Trophoblast cell (in vitro differentiated cells and primary cell): ENCODE measurements at regions not wholly inside any gene's neighbourhood (a gene's known extent, or its start where the extent isn't known, plus 50 kb on each side); places are given as distances from the start of the nearest gene placed in this dataset.

Experiments
- DNase-seq, 2 donors: peaks; one replicate each; pipeline ENCODE4 v3.0.0-alpha.2; 2016
- H2AFZ ChIP-seq: 2 replicates; pipeline ENCODE4 v1.6.1; 2013; ENCODE audit warnings: low read length, moderate library complexity, mild to moderate bottlenecking; ENCODE audit not compliant: insufficient read depth, poor library complexity
- H2AK5ac ChIP-seq: 2 replicates; pipeline ENCODE4 v1.6.1; 2013; ENCODE audit warnings: mild to moderate bottlenecking, low read length
- H2BK120ac ChIP-seq: 2 replicates; pipeline ENCODE4 v1.6.1; 2013; ENCODE audit warnings: low read length, mild to moderate bottlenecking, moderate library complexity; ENCODE audit not compliant: insufficient read depth, poor library complexity
- H2BK12ac ChIP-seq: 2 replicates; pipeline ENCODE4 v1.6.1; 2013; ENCODE audit warnings: mild to moderate bottlenecking, low read length, moderate library complexity
- H2BK5ac ChIP-seq: 2 replicates; pipeline ENCODE4 v1.6.1; 2013; ENCODE audit warnings: low read length, low read depth, moderate library complexity, mild to moderate bottlenecking; ENCODE audit not compliant: poor library complexity
- H3K14ac ChIP-seq: 2 replicates; pipeline ENCODE4 v1.6.1; 2013; ENCODE audit warnings: mild to moderate bottlenecking, low read length
- H3K18ac ChIP-seq: 2 replicates; pipeline ENCODE4 v1.6.1; 2013; ENCODE audit warnings: mild to moderate bottlenecking, low read length
- H3K23ac ChIP-seq: 2 replicates; pipeline ENCODE4 v1.6.1; 2013; ENCODE audit warnings: low read length
- H3K27ac ChIP-seq: 2 replicates; pipeline ENCODE4 v1.5.1; 2013; ENCODE audit warnings: low read depth, mild to moderate bottlenecking, inconsistent platforms, low read length, moderate library complexity
- H3K27me3 ChIP-seq: 2 replicates; pipeline ENCODE4 v1.6.1; 2013; ENCODE audit warnings: inconsistent platforms, mild to moderate bottlenecking, low read length, moderate library complexity; ENCODE audit not compliant: insufficient read depth
- H3K36me3 ChIP-seq, 2 experiments: 1 replicate in 1 of 2; 2 replicates in 1 of 2; pipeline ENCODE4 v1.6.1; 2013; ENCODE audit warnings: low read length in 2 of 2, mild to moderate bottlenecking in 2 of 2, moderate library complexity in 1 of 2; ENCODE audit not compliant: insufficient read depth in 2 of 2, control insufficient read depth in 1 of 2
- H3K4ac ChIP-seq: 2 replicates; pipeline ENCODE4 v1.6.1; 2013; ENCODE audit warnings: low read depth, mild to moderate bottlenecking, low read length, moderate library complexity
- H3K4me1 ChIP-seq, 2 experiments: 1 replicate in 1 of 2; 2 replicates in 1 of 2; pipeline ENCODE4 v1.6.1; 2013; ENCODE audit warnings: low read length in 2 of 2, mild to moderate bottlenecking in 2 of 2, moderate library complexity in 1 of 2; ENCODE audit not compliant: insufficient read depth in 2 of 2, control insufficient read depth in 1 of 2
- H3K4me2 ChIP-seq: 2 replicates; pipeline ENCODE4 v1.6.1; 2013; ENCODE audit warnings: inconsistent platforms, mild to moderate bottlenecking, low read length, moderate library complexity
- H3K4me3 ChIP-seq: 2 replicates; pipeline ENCODE4 v1.5.1; 2013; ENCODE audit warnings: mild to moderate bottlenecking, low read depth, low read length, inconsistent platforms
- H3K79me1 ChIP-seq: one replicate; pipeline ENCODE4 v1.6.1; 2013; ENCODE audit warnings: low read length
- H3K79me2 ChIP-seq: 2 replicates; pipeline ENCODE4 v1.6.1; 2013; ENCODE audit warnings: low read length, mild to moderate bottlenecking; ENCODE audit not compliant: control insufficient read depth, insufficient read depth, poor library complexity
- H3K9ac ChIP-seq: 2 replicates; pipeline ENCODE4 v1.6.1; 2013; ENCODE audit warnings: mild to moderate bottlenecking, low read length
- H3K9me3 ChIP-seq: 2 replicates; pipeline ENCODE4 v1.6.1; 2013; ENCODE audit warnings: low read depth, mild to moderate bottlenecking, control low read depth, inconsistent platforms, low read length; ENCODE audit not compliant: insufficient read depth
- H4K12ac ChIP-seq: 2 replicates; pipeline ENCODE4 v1.6.1; 2013; ENCODE audit warnings: low read depth, mild to moderate bottlenecking, low read length, moderate library complexity
- H4K8ac ChIP-seq: 2 replicates; pipeline ENCODE4 v1.6.1; 2013; ENCODE audit warnings: low read depth, mild to moderate bottlenecking, low read length, moderate library complexity
- H4K91ac ChIP-seq: one replicate; pipeline ENCODE4 v1.6.1; 2013; ENCODE audit warnings: low read depth, mild to moderate bottlenecking, low read length, moderate library complexity
- WGBS: extraction: QIAGEN DNeasy Blood & Tissue Kit; methylation state at CpG from one replicate; pipeline ENCODE4 v1.1.7; 2013; ENCODE audit warnings: missing lambda C conversion rate; ENCODE audit not compliant: insufficient read length, insufficient coverage; ENCODE audit errors: extremely low coverage; 5-methylcytosine and 5-hydroxymethylcytosine counted together

- no peaks in the 10 kb centered on the region for H3K27me3 ChIP-seq
- no peak overlapping the region for H3K18ac ChIP-seq
- H3K79me2 ChIP-seq: no peaks in the 10 kb centered on the region
- no peak overlapping the region for H2BK12ac ChIP-seq
- no peak for DNase-seq
- H3K79me1 ChIP-seq: peaks cover 6% of the 10 kb centered on the region
- H4K8ac ChIP-seq: no peak overlapping the region
- no peak overlapping the region for H3K14ac ChIP-seq
- H3K9me3 ChIP-seq: no peaks in the 10 kb centered on the region
- H3K4me3 ChIP-seq: no peak overlapping the region
- H2BK120ac ChIP-seq: no peak overlapping the region
- peaks cover 5 to 7% of the 10 kb centered on the region in 2 experiments for H3K4me1 ChIP-seq
- no peak overlapping the region for H3K4me2 ChIP-seq
- WGBS: no CpG with 5 or more reads among the region's 4 CpGs
- H3K23ac ChIP-seq: no peak overlapping the region
- H2AFZ ChIP-seq: no peak overlapping the region
- H2AK5ac ChIP-seq: no peak overlapping the region
- no peak overlapping the region for H3K9ac ChIP-seq
- H3K27ac ChIP-seq: no peak overlapping the region
- H4K91ac ChIP-seq: no peak overlapping the region
- no peak overlapping the region for H3K4ac ChIP-seq
- no peaks in the 10 kb centered on the region for H3K36me3 ChIP-seq
- H2BK5ac ChIP-seq: no peak overlapping the region
- H4K12ac ChIP-seq: no peak overlapping the region
Measured at GRCh38 chr18:55139836-55140235, 180.6 kb upstream of the CCDC68 start.

GRCh38 chr18:55139307-55139706 is 180.0 kb upstream of the CCDC68 start:
- Histone ChIP-seq H4K91ac (no peak overlapping the region), H2AK5ac (no peak overlapping the region), H3K18ac (no peak overlapping the region), H2AFZ (no peak overlapping the region), H3K27me3 (no peaks in the 10 kb centered on the region), H3K9ac (no peak overlapping the region), H3K4me2 (no peak overlapping the region), H2BK12ac (no peak overlapping the region), H3K9me3 (no peaks in the 10 kb centered on the region), H3K14ac (no peak overlapping the region), H3K79me2 (no peaks in the 10 kb centered on the region), H2BK5ac (no peak overlapping the region), H4K8ac (no peak overlapping the region), H2BK120ac (no peak overlapping the region), H3K79me1 (peaks cover 7% of the 10 kb centered on the region), H4K12ac (no peak overlapping the region), H3K4me3 (no peak overlapping the region), H3K27ac (no peak overlapping the region), H3K36me3 (no peaks in the 10 kb centered on the region), H3K4ac (no peak overlapping the region), H3K23ac (no peak overlapping the region), H3K4me1 (peaks cover 5 to 7% of the 10 kb centered on the region in 2 experiments)
- no peak for DNase-seq

- Histone ChIP-seq H4K12ac (no peak overlapping the region), H3K4ac (no peak overlapping the region), H3K9ac (no peak overlapping the region), H4K91ac (no peak overlapping the region), H3K4me3 (no peak overlapping the region), H3K79me1 (peaks cover 9% of the 10 kb centered on the region), H2AFZ (no peak overlapping the region), H3K27me3 (no peaks in the 10 kb centered on the region), H2BK12ac (no peak overlapping the region), H2AK5ac (no peak overlapping the region), H3K14ac (no peak overlapping the region), H3K23ac (no peak overlapping the region), H3K4me1 (peaks cover 5 to 7% of the 10 kb centered on the region in 2 experiments), H3K27ac (no peak overlapping the region), H3K18ac (no peak overlapping the region), H2BK120ac (no peak overlapping the region), H3K36me3 (no peaks in the 10 kb centered on the region), H3K79me2 (no peaks in the 10 kb centered on the region), H3K4me2 (no peak overlapping the region), H2BK5ac (no peak overlapping the region), H3K9me3 (no peaks in the 10 kb centered on the region), H4K8ac (no peak overlapping the region)
- WGBS: no CpG with 5 or more reads among the region's 4 CpGs
- DNase-seq: no peak
Measured at GRCh38 chr18:55138401-55138800, 179.1 kb upstream of the CCDC68 start.

GRCh38 chr18:55137602-55138001 is 178.3 kb upstream of the CCDC68 start:
- H3K4me1 ChIP-seq: peaks cover 5 to 7% of the 10 kb centered on the region in 2 experiments
- peak overlapping the region; percentile 27 for H3K4ac ChIP-seq
- H3K9me3 ChIP-seq: no peaks in the 10 kb centered on the region
- H3K9ac ChIP-seq: no peak overlapping the region
- H3K4me2 ChIP-seq: no peak overlapping the region
- H3K23ac ChIP-seq: no peak overlapping the region
- WGBS: no CpG with 5 or more reads among the region's 2 CpGs
- peak overlapping the region; percentile 45 for H2BK5ac ChIP-seq
- H2BK120ac ChIP-seq: peak overlapping the region; percentile 11
- H3K27ac ChIP-seq: peak overlapping the region; percentile 6
- no peak overlapping the region for H3K14ac ChIP-seq
- no peak for DNase-seq
- H4K91ac ChIP-seq: peak overlapping the region; percentile 62
- no peaks in the 10 kb centered on the region for H3K36me3 ChIP-seq
- H3K79me1 ChIP-seq: peaks cover 9% of the 10 kb centered on the region
- no peak overlapping the region for H2AFZ ChIP-seq
- no peak overlapping the region for H2AK5ac ChIP-seq
- no peak overlapping the region for H4K8ac ChIP-seq
- H3K27me3 ChIP-seq: no peaks in the 10 kb centered on the region
- peak overlapping the region; percentile 10 for H2BK12ac ChIP-seq
- no peak overlapping the region for H4K12ac ChIP-seq
- H3K4me3 ChIP-seq: no peak overlapping the region
- H3K18ac ChIP-seq: no peak overlapping the region
- H3K79me2 ChIP-seq: no peaks in the 10 kb centered on the region
